ENCODE measurements at regions not wholly inside any gene's neighbourhood (a gene's known extent, or its start where the extent isn't known, plus 50 kb on each side); places are given as distances from the start of the nearest gene placed in this dataset.

- no peak for TF ChIP-seq CTCF (conservative IDR thresholded peaks at IDR 0.05)
- no peak for TF ChIP-seq ZFX (IDR thresholded peaks at IDR 0.05)
- H3K27ac ChIP-seq: no peak overlapping the region
These were observed 241.1 kb downstream of the TENT5A start for GRCh38 chr6:81511423-81511822.

DNA sequence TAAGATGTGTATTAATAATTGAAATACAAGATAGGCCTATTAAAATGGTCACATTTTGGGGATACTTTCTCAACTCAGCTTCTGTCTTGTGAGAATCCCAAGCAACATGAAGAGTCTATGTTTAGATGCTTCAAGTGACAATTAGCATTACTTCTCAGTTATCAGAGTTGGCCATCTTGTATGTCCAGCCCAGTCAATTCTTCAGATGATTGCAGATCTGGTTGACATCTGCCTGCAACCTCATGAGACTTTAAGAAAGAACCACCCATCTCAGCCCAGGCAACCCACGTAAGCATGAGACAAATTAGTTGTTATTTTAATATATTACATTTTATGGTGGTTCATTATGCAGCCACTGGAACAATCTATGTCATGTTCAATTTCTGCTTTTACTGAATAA, 256.5 kb downstream of the TENT5A start:
- no peak overlapping the region for H3K27ac ChIP-seq
- TF ChIP-seq CTCF (conservative IDR thresholded peaks at IDR 0.05) (no peak), ZFX (IDR thresholded peaks at IDR 0.05) (no peak)

DNA sequence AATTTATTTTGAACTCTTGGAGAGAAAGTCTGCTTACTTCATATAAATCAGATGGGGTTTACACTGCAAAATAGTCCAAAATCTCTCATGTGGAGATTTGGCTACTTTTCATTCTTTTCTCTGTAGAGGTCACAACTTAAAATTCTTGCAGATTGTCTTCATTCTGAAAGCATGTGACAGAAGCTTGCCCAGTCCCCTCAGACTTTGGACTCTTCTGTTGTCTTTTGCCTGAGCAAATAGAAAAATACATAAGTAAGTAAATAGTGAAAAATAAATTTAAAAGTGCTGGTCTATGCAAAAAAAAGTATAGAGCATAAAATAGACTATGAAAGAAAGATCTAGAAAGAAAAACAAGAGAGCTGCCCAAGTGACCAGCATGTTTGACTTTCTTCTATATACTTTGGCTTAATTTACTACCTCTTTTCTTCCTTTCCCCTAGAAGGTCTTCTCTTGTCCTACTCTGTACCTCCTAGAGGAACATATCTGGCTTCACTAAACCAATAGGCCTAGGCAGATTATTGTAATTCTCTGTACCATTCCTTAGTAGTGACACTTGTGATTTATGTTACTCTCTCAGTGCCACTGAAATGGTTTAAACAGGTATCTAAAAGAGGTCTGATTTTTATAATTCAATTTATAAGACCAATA, 260.9 kb downstream of the TENT5A start:
- no peak overlapping the region for H3K27ac ChIP-seq
- TF ChIP-seq CTCF (conservative IDR thresholded peaks at IDR 0.05) (no peak), ZFX (IDR thresholded peaks at IDR 0.05) (no peak)

GRCh38 chr6:81487489-81487888, 265.0 kb downstream of the TENT5A start:
- no peak overlapping the region for H3K27ac ChIP-seq
- no peak for TF ChIP-seq ZFX (IDR thresholded peaks at IDR 0.05)
- TF ChIP-seq CTCF (conservative IDR thresholded peaks at IDR 0.05): no peak

- TF ChIP-seq CTCF (conservative IDR thresholded peaks at IDR 0.05) (no peak), ZFX (IDR thresholded peaks at IDR 0.05) (no peak)
- no peak overlapping the region for H3K27ac ChIP-seq
These were observed 266.2 kb downstream of the TENT5A start for GRCh38 chr6:81486234-81486633.

- no peak overlapping the region for H3K27ac ChIP-seq
- TF ChIP-seq CTCF (conservative IDR thresholded peaks at IDR 0.05): no peak
- TF ChIP-seq ZFX (IDR thresholded peaks at IDR 0.05): no peak
These were observed 267.1 kb downstream of the TENT5A start for GRCh38 chr6:81485395-81485794.

DNA sequence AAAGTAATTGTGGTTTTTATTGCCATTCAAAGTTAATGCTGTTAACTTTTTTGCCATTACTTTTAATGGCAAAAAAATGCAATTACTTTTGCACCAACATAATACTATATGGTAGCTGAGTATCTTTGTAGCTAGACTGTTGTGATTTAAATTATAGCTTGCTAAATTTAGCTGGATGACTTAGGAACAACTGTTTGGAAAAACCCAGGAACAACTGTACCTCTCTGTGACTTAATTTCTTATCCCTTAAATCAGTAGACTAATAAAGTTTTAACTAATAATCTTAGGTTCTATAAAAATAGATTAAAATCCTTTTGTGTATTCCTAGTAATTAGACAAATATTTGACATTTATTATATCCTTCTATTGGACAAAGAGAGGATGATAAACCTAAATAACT, 268.2 kb downstream of the TENT5A start:
- TF ChIP-seq CTCF (conservative IDR thresholded peaks at IDR 0.05) (no peak), ZFX (IDR thresholded peaks at IDR 0.05) (no peak)
- no peak overlapping the region for H3K27ac ChIP-seq
